IMR-90 (cell line): ENCODE measurements at regions not wholly inside any gene's neighbourhood (a gene's known extent, or its start where the extent isn't known, plus 50 kb on each side); places are given as distances from the start of the nearest gene placed in this dataset.

Experiments
- ATAC-seq: fragments of 200-7000 bp; cut with Tn5 transposase; 2 replicates; pipeline ENCODE4 v1.9.1; 2020; ENCODE audit warnings: low read depth, mild to moderate bottlenecking, moderate library complexity
- BruUV-seq: library from RNA; stranded (reverse); fragments of 400-500 nt; replicated peaks from 2 replicates; lab custom pipeline; 2021; lab: Mats Ljungman, UMichigan
- CTCF ChIA-PET: fragments of 300-600 bp; formaldehyde crosslinking; extraction: SDS; loops from one replicate; lab custom pipeline; 2021; ENCODE audit warnings: antibody characterized with exemption; lab: Yijun Ruan, JAX
- POLR2A ChIA-PET: fragments of 300-600 bp; sonication (Branson Sonifier 250); formaldehyde crosslinking; loops from one replicate; lab custom pipeline; 2022; ENCODE audit warnings: antibody characterized with exemption; ENCODE audit not compliant: unreplicated experiment; lab: Charles Lee
- DNase-seq: peaks from one replicate; pipeline ENCODE4 v3.0.0; 2013
- H2AFZ ChIP-seq: replicated peaks from 2 replicates; pipeline ENCODE3; 2013; ENCODE audit warnings: low read length, mild to moderate bottlenecking; ENCODE audit not compliant: poor library complexity
- H2AK5ac ChIP-seq: 2 replicates; pipeline ENCODE4 v1.6.1; 2013; ENCODE audit warnings: low read depth, low read length, inconsistent platforms
- H2AK9ac ChIP-seq: replicated peaks from 2 replicates; pipeline ENCODE3; 2013; ENCODE audit warnings: mild to moderate bottlenecking, low read depth, low read length, moderate library complexity; ENCODE audit not compliant: poor library complexity
- H2BK120ac ChIP-seq: 2 replicates; pipeline ENCODE4 v1.6.1; 2013; ENCODE audit warnings: low read depth, low read length, inconsistent platforms
- H2BK15ac ChIP-seq: 3 replicates; pipeline ENCODE4 v1.6.1; 2013; ENCODE audit warnings: low read depth, low read length, inconsistent platforms
- H2BK20ac ChIP-seq: 2 replicates; pipeline ENCODE4 v1.6.1; 2013; ENCODE audit warnings: low read depth, mild to moderate bottlenecking, inconsistent platforms, low read length, moderate library complexity
- H2BK5ac ChIP-seq: 2 replicates; pipeline ENCODE4 v1.6.1; 2013; ENCODE audit warnings: mild to moderate bottlenecking, low read depth, low read length, inconsistent platforms; ENCODE audit not compliant: poor library complexity, severe bottlenecking
- H3K14ac ChIP-seq: replicated peaks from 2 replicates; pipeline ENCODE4 v1.6.1; 2013; ENCODE audit warnings: low read depth, low read length, inconsistent platforms
- H3K18ac ChIP-seq: 2 replicates; pipeline ENCODE4 v1.6.1; 2013; ENCODE audit warnings: low read depth, low read length, control low read depth
- H3K23ac ChIP-seq: 2 replicates; pipeline ENCODE4 v1.6.1; 2013; ENCODE audit warnings: low read depth, low read length, inconsistent platforms
- H3K27ac ChIP-seq: 2 replicates; pipeline ENCODE4 v1.5.1; 2013; ENCODE audit warnings: mild to moderate bottlenecking, control low read depth, low read length; ENCODE audit not compliant: insufficient read depth
- H3K27me3 ChIP-seq: 2 replicates; pipeline ENCODE4 v1.6.1; 2013; ENCODE audit warnings: low read length; ENCODE audit not compliant: control insufficient read depth, insufficient read depth
- H3K36me3 ChIP-seq: 2 replicates; pipeline ENCODE4 v1.6.1; 2013; ENCODE audit warnings: low read length, mixed read lengths; ENCODE audit not compliant: control insufficient read depth, insufficient read depth
- H3K4ac ChIP-seq: 2 replicates; pipeline ENCODE4 v1.6.1; 2013; ENCODE audit warnings: low read depth, low read length, inconsistent platforms
- H3K4me1 ChIP-seq: 2 replicates; pipeline ENCODE4 v1.6.1; 2013; ENCODE audit warnings: low read length, mixed read lengths; ENCODE audit not compliant: control insufficient read depth, insufficient read depth
- H3K4me2 ChIP-seq: 2 replicates; pipeline ENCODE4 v1.6.1; 2013; ENCODE audit warnings: low read depth, mild to moderate bottlenecking, control low read depth, low read length, moderate library complexity
- H3K4me3 ChIP-seq: 2 replicates; pipeline ENCODE4 v1.5.1; 2013; ENCODE audit warnings: low read depth, mild to moderate bottlenecking, control low read depth, low read length, moderate library complexity; ENCODE audit not compliant: insufficient read depth
- H3K56ac ChIP-seq: 2 replicates; pipeline ENCODE4 v1.6.1; 2013; ENCODE audit warnings: low read length, inconsistent platforms; ENCODE audit not compliant: insufficient read depth; ENCODE audit errors: extremely low read depth
- H3K79me1 ChIP-seq, 2 experiments: 2 replicates each; pipeline ENCODE4 v1.6.1; 2013; ENCODE audit warnings: low read length in 2 of 2, inconsistent platforms in 1 of 2, low read depth in 1 of 2
- H3K9ac ChIP-seq: 2 replicates; pipeline ENCODE4 v1.6.1; 2013; ENCODE audit warnings: low read depth, low read length, control low read depth
- H3K9me1 ChIP-seq: 2 replicates; pipeline ENCODE4 v1.6.1; 2013; ENCODE audit warnings: low read length, inconsistent platforms; ENCODE audit not compliant: insufficient read depth
- H3K9me3 ChIP-seq: 2 replicates; pipeline ENCODE4 v1.6.1; 2013; ENCODE audit warnings: low read length; ENCODE audit not compliant: control insufficient read depth, insufficient read depth
- H4K20me1 ChIP-seq: 2 replicates; pipeline ENCODE4 v1.6.1; 2013; ENCODE audit warnings: low read length, inconsistent platforms; ENCODE audit not compliant: insufficient read depth
- H4K5ac ChIP-seq: 2 replicates; pipeline ENCODE4 v1.6.1; 2013; ENCODE audit warnings: mild to moderate bottlenecking, low read depth, low read length, control low read depth
- H4K8ac ChIP-seq, 2 experiments: 2 replicates each; pipeline ENCODE4 v1.6.1; 2013; ENCODE audit warnings: low read depth in 2 of 2, low read length in 2 of 2, control low read depth in 1 of 2, inconsistent platforms in 1 of 2
- H4K91ac ChIP-seq: 2 replicates; pipeline ENCODE4 v1.6.1; 2013; ENCODE audit warnings: low read depth, low read length, inconsistent platforms; ENCODE audit not compliant: insufficient read depth
- BHLHE40 ChIP-seq: fragments of 150-350 bp; IDR thresholded peaks from 2 replicates; pipeline ENCODE4 v1.6.1; 2016; ENCODE audit warnings: mild to moderate bottlenecking, low read depth, low read length
- CEBPB ChIP-seq: IDR thresholded peaks from 2 replicates; pipeline ENCODE4 v1.6.1; 2012; ENCODE audit warnings: low read depth, low read length, improper control_type of control experiment
- CHD1 ChIP-seq: IDR thresholded peaks from 2 replicates; pipeline ENCODE4 v1.6.1; 2012; ENCODE audit warnings: low read depth, low read length, improper control_type of control experiment
- CTCF ChIP-seq: conservative IDR thresholded peaks from 2 replicates; pipeline ENCODE4 v1.5.1; 2012; ENCODE audit warnings: mild to moderate bottlenecking, low read depth, low read length, improper control_type of control experiment
- ELK1 ChIP-seq: fragments of 150-350 bp; IDR thresholded peaks from 2 replicates; pipeline ENCODE4 v1.6.1; 2016; ENCODE audit warnings: low read depth, mild to moderate bottlenecking, low read length, moderate library complexity, borderline replicate concordance
- FOS ChIP-seq: fragments of 150-350 bp; IDR thresholded peaks from 2 replicates; pipeline ENCODE4 v1.6.1; 2016; ENCODE audit warnings: low read depth, low read length
- MAFK ChIP-seq: IDR thresholded peaks from 2 replicates; pipeline ENCODE4 v1.6.1; 2012; ENCODE audit warnings: low read depth, low read length, improper control_type of control experiment
- MAZ ChIP-seq: IDR thresholded peaks from 2 replicates; pipeline ENCODE4 v1.6.1; 2012; ENCODE audit warnings: low read depth, mild to moderate bottlenecking, low read length, improper control_type of control experiment, moderate library complexity, borderline replicate concordance
- MXI1 ChIP-seq: IDR thresholded peaks from 2 replicates; pipeline ENCODE4 v1.6.1; 2012; ENCODE audit warnings: low read depth, mild to moderate bottlenecking, low read length, moderate library complexity, borderline replicate concordance
- NFE2L2 ChIP-seq: fragments of 150-350 bp; IDR thresholded peaks from 2 replicates; pipeline ENCODE4 v1.6.1; 2016; ENCODE audit warnings: low read depth, mild to moderate bottlenecking, low read length
- POLR2A ChIP-seq: IDR thresholded peaks from 2 replicates; pipeline ENCODE4 v1.6.1; 2012; ENCODE audit warnings: mild to moderate bottlenecking, low read depth, low read length
- RAD21 ChIP-seq: IDR thresholded peaks from 2 replicates; pipeline ENCODE4 v1.6.1; 2012; ENCODE audit warnings: low read length, improper control_type of control experiment
- RCOR1 ChIP-seq: IDR thresholded peaks from 2 replicates; pipeline ENCODE4 v1.6.1; 2012; ENCODE audit warnings: mild to moderate bottlenecking, low read length, improper control_type of control experiment; ENCODE audit not compliant: insufficient replicate concordance
- RFX5 ChIP-seq: IDR thresholded peaks from 2 replicates; pipeline ENCODE4 v1.8.0; 2012; ENCODE audit warnings: low read depth, mild to moderate bottlenecking, low read length, moderate library complexity
- SMC3 ChIP-seq: fragments of 150-350 bp; IDR thresholded peaks from 2 replicates; pipeline ENCODE4 v1.6.1; 2016; ENCODE audit warnings: low read depth, mild to moderate bottlenecking, antibody characterized with exemption, low read length, moderate library complexity
- USF2 ChIP-seq: fragments of 150-350 bp; IDR thresholded peaks from 2 replicates; pipeline ENCODE4 v1.6.1; 2017; ENCODE audit warnings: mild to moderate bottlenecking, antibody characterized with exemption, low read length, low read depth
- WGBS, 2 experiments: methylation state at CpG; one replicate each; pipeline versions ENCODE4 v1.1.5 to v1.1.7; 2013; ENCODE audit warnings: missing lambda C conversion rate in 2 of 2; ENCODE audit not compliant: insufficient read length in 1 of 2; ENCODE audit errors: extremely low coverage in 2 of 2; 5-methylcytosine and 5-hydroxymethylcytosine counted together
- dilution Hi-C: fragments of 300-500 bp; cut with HindIII; formaldehyde crosslinking; loops from one replicate; pipeline ENCODE4 v1.14.3; 2018; ENCODE audit warnings: low sequenced_read_pairs; ENCODE audit not compliant: unreplicated experiment
- in situ Hi-C: fragments of 300-500 bp; cut with MboI; formaldehyde crosslinking; loops from 3 replicates; pipeline ENCODE4 v1.14.3; 2019; ENCODE audit warnings: low sequenced_read_pairs, inconsistent platforms, mixed read lengths
- intact Hi-C: fragments of 100-400 bp; cut with micrococcal nuclease; formaldehyde crosslinking; loops from 2 replicates; pipeline ENCODE4 v1.10.0; 2022

- peaks cover 3% of the 10 kb centered on the region; the same call in 1 of the 2 replicates for H3K27me3 ChIP-seq
- H3K4me2 ChIP-seq: no peak overlapping the region
- H3K36me3 ChIP-seq: no peaks in the 10 kb centered on the region
- H3K27ac ChIP-seq: no peak overlapping the region
- WGBS, 2 experiments: 50% methylated on average over 1 of the region's 6 CpGs; no CpG with 5 or more reads in 1 of the 2 experiments
- dilution Hi-C loops (no loop called here), intact Hi-C loops (no loop called here), in situ Hi-C loops (no loop called here)
- no TSS peak for BruUV-seq
- H3K56ac ChIP-seq: no peak overlapping the region
- no peak overlapping the region for H2AFZ ChIP-seq
- H3K9ac ChIP-seq: no peak overlapping the region
- POLR2A ChIA-PET: no interaction called here
- no peak overlapping the region for H3K4me3 ChIP-seq
- H3K9me3 ChIP-seq: no peaks in the 10 kb centered on the region
- H3K9me1 ChIP-seq: no peaks in the 10 kb centered on the region
- H3K4me1 ChIP-seq: no peaks in the 10 kb centered on the region
- H3K23ac ChIP-seq: no peak overlapping the region
- TF ChIP-seq CEBPB: no peak
- no peak for TF ChIP-seq MXI1
- no peak for TF ChIP-seq RFX5
- no peak for TF ChIP-seq RAD21
- no peak for TF ChIP-seq CHD1
- TF ChIP-seq POLR2A: no peak
- TF ChIP-seq ELK1: no peak
- no peak for TF ChIP-seq FOS
- TF ChIP-seq NFE2L2: no peak
- no peak for TF ChIP-seq USF2
- TF ChIP-seq BHLHE40: no peak
- no peak for TF ChIP-seq CTCF
- no peak for TF ChIP-seq MAZ
- TF ChIP-seq RCOR1: no peak
- TF ChIP-seq SMC3: no peak
- TF ChIP-seq MAFK: no peak
- ATAC-seq (no peak), DNase-seq (no peak)
- CTCF ChIA-PET: no interaction called here
- no peak overlapping the region for H3K18ac ChIP-seq
- no peaks in the 10 kb centered on the region for H3K79me1 ChIP-seq
- no peak overlapping the region for H3K14ac ChIP-seq
- H2AK9ac ChIP-seq: no peak overlapping the region
- no peak overlapping the region for H2BK20ac ChIP-seq
- H4K20me1 ChIP-seq: no peaks in the 10 kb centered on the region
- no peak overlapping the region for H2AK5ac ChIP-seq
- no peak overlapping the region for H2BK120ac ChIP-seq
- no peak overlapping the region for H4K91ac ChIP-seq
- no peak overlapping the region for H2BK5ac ChIP-seq
- no peak overlapping the region for H4K5ac ChIP-seq
- no peak overlapping the region for H4K8ac ChIP-seq
- H2BK15ac ChIP-seq: no peak overlapping the region
- H3K4ac ChIP-seq: no peak overlapping the region
Measured at GRCh38 chr3:10669490-10670048, 146.5 kb upstream of the SLC6A11 start.
